GM12864 (cell line): ENCODE measurements at regions not wholly inside any gene's neighbourhood (a gene's known extent, or its start where the extent isn't known, plus 50 kb on each side); places are given as distances from the start of the nearest gene placed in this dataset.

ENCODE experiments used
- DNase-seq: peaks from one replicate; pipeline ENCODE4 v3.0.0-alpha.2; 2011; ENCODE audit warnings: low read depth
- H3K4me3 ChIP-seq: 2 replicates; pipeline ENCODE4 v1.5.1; 2011; ENCODE audit warnings: mild to moderate bottlenecking, low read depth, low read length, control low read depth
- CTCF ChIP-seq: IDR thresholded peaks from 2 replicates; pipeline ENCODE4 v1.5.1; 2011; ENCODE audit warnings: low read depth, mild to moderate bottlenecking, moderate library complexity, low read length, control low read depth, inconsistent platforms; ENCODE audit errors: missing control alignments

GRCh38 chr11:112899235-112900006 lies 61.8 kb upstream of the NCAM1 start:
- H3K4me3 ChIP-seq: no peak overlapping the region
- DNase-seq: no peak
- TF ChIP-seq CTCF: no peak

GRCh38 chr11:112901924-112902323 lies 59.3 kb upstream of the NCAM1 start:
- DNase-seq: no peak
- H3K4me3 ChIP-seq: no peak overlapping the region
- no peak for TF ChIP-seq CTCF

GRCh38 chr11:112902361-112903011 lies 58.7 kb upstream of the NCAM1 start:
- no peak for DNase-seq
- H3K4me3 ChIP-seq: no peak overlapping the region
- no peak for TF ChIP-seq CTCF

- TF ChIP-seq CTCF: no peak
- no peak overlapping the region for H3K4me3 ChIP-seq
- no peak for DNase-seq
Measured at GRCh38 chr11:112903340-112903739, 57.9 kb upstream of the NCAM1 start.

- no peak for TF ChIP-seq CTCF
Measured at GRCh38 chr11:112911124-112911523, 50.1 kb upstream of the NCAM1 start.

More at GRCh38 chr11:112911124-112911523, 50.1 kb upstream of the NCAM1 start:
- DNase-seq: no peak
- H3K4me3 ChIP-seq: no peak overlapping the region
